ENCODE measurements at regions not wholly inside any gene's neighbourhood (a gene's known extent, or its start where the extent isn't known, plus 50 kb on each side); places are given as distances from the start of the nearest gene placed in this dataset.

GRCh38 chr6:90413396-90413795 is 116.8 kb upstream of the BACH2 start:
- Mint-ChIP-seq H3K4me1 (peaks cover 11 to 53% (median 38%) of the 10 kb centered on the region in 4 donors), H3K4me3 (peak overlapping the region; percentile 63 to 88 (median 86)), H3K27me3 (peaks cover 15% of the 10 kb centered on the region), H3K36me3 (peaks cover 4% of the 10 kb centered on the region), H3K27ac (peak overlapping the region in 2 of 3 donors; percentile 90 to 92), H3K9me3 (peaks cover 0 to 3% (median 0%) of the 10 kb centered on the region in 7 donors)
- no peaks in the 10 kb centered on the region for H3K9me3 ChIP-seq (ENCODE audit: control insufficient read depth in 2 of 2, low read length in 2 of 2)
- H3K36me3 ChIP-seq (ENCODE audit: control insufficient read depth, insufficient read depth, low read length), result no peaks in the 10 kb centered on the region
- peak overlapping the region; percentile 69 for H3K4me3 ChIP-seq (ENCODE audit: low read depth, low read length)
- no peak for ATAC-seq (ENCODE audit: low read depth in 2 of 2)
- no peak overlapping the region for H3K27ac ChIP-seq (ENCODE audit: insufficient read depth, low read length, poor library complexity, severe bottlenecking)
- peaks cover 39% of the 10 kb centered on the region for H3K4me1 ChIP-seq (ENCODE audit: control insufficient read depth, insufficient read depth, low read length, poor library complexity, severe bottlenecking)
- no peak for DNase-seq
- no peaks in the 10 kb centered on the region for H3K27me3 ChIP-seq (ENCODE audit: control insufficient read depth, insufficient read depth, low read length)

- H3K9me3 ChIP-seq (ENCODE audit: control insufficient read depth in 2 of 2, low read length in 2 of 2), result no peaks in the 10 kb centered on the region
- no peak overlapping the region for H3K27ac ChIP-seq (ENCODE audit: insufficient read depth, low read length, poor library complexity, severe bottlenecking)
- ATAC-seq (ENCODE audit: low read depth in 2 of 2) (no peak), DNase-seq (no peak)
- Mint-ChIP-seq H3K4me3 (peak overlapping the region in 3 of 4 donors; percentile 3 to 49 (median 12)), H3K4me1 (peaks cover 11 to 53% (median 38%) of the 10 kb centered on the region in 4 donors), H3K27ac (peak overlapping the region; percentile 90 to 94 (median 92)), H3K27me3 (peaks cover 15% of the 10 kb centered on the region), H3K36me3 (peaks cover 4% of the 10 kb centered on the region), H3K9me3 (peaks cover 0 to 3% (median 0%) of the 10 kb centered on the region in 7 donors)
- H3K4me1 ChIP-seq (ENCODE audit: control insufficient read depth, insufficient read depth, low read length, poor library complexity, severe bottlenecking), result peaks cover 39% of the 10 kb centered on the region
- no peaks in the 10 kb centered on the region for H3K27me3 ChIP-seq (ENCODE audit: control insufficient read depth, insufficient read depth, low read length)
- no peak overlapping the region for H3K4me3 ChIP-seq (ENCODE audit: low read depth, low read length)
- H3K36me3 ChIP-seq (ENCODE audit: control insufficient read depth, insufficient read depth, low read length), result no peaks in the 10 kb centered on the region
These were observed 116.1 kb upstream of the BACH2 start for GRCh38 chr6:90412538-90413369.

GRCh38 chr6:90411292-90411781 is 114.7 kb upstream of the BACH2 start:
- Histone ChIP-seq H3K4me1 (ENCODE audit: control insufficient read depth, insufficient read depth, low read length, poor library complexity, severe bottlenecking) (peaks cover 39% of the 10 kb centered on the region), H3K9me3 (ENCODE audit: control insufficient read depth in 2 of 2, low read length in 2 of 2) (no peaks in the 10 kb centered on the region), H3K27ac (ENCODE audit: insufficient read depth, low read length, poor library complexity, severe bottlenecking) (peak overlapping the region; percentile 65), H3K27me3 (ENCODE audit: control insufficient read depth, insufficient read depth, low read length) (no peaks in the 10 kb centered on the region), H3K36me3 (ENCODE audit: control insufficient read depth, insufficient read depth, low read length) (no peaks in the 10 kb centered on the region), H3K4me3 (ENCODE audit: low read depth, low read length) (peak overlapping the region; percentile 11)
- DNase-seq (peak; percentile 31 to 77 (median 37)), ATAC-seq (ENCODE audit: low read depth in 2 of 2) (peak; percentile 65 to 73)
- Mint-ChIP-seq H3K4me1 (peaks cover 10 to 58% (median 45%) of the 10 kb centered on the region in 4 donors), H3K27ac (peak overlapping the region; percentile 45 to 85 (median 74)), H3K36me3 (peaks cover 4% of the 10 kb centered on the region), H3K4me3 (peak overlapping the region in 3 of 4 donors; percentile 3 to 32 (median 17)), H3K9me3 (peaks cover 0 to 3% (median 0%) of the 10 kb centered on the region in 7 donors), H3K27me3 (peaks cover 18% of the 10 kb centered on the region)

- no peaks in the 10 kb centered on the region for H3K27me3 ChIP-seq (ENCODE audit: control insufficient read depth, insufficient read depth, low read length)
- peaks cover 39% of the 10 kb centered on the region for H3K4me1 ChIP-seq (ENCODE audit: control insufficient read depth, insufficient read depth, low read length, poor library complexity, severe bottlenecking)
- H3K9me3 Mint-ChIP-seq, result peaks cover 0 to 3% (median 0%) of the 10 kb centered on the region in 7 donors
- H3K4me1 Mint-ChIP-seq, result peaks cover 11 to 61% (median 48%) of the 10 kb centered on the region in 4 donors
- peak overlapping the region in 2 of 4 donors; percentile 16 to 66 for H3K4me3 Mint-ChIP-seq
- DNase-seq, result no peak
- ATAC-seq (ENCODE audit: low read depth in 2 of 2), result no peak
- no peak overlapping the region for H3K27ac ChIP-seq (ENCODE audit: insufficient read depth, low read length, poor library complexity, severe bottlenecking)
- H3K9me3 ChIP-seq (ENCODE audit: control insufficient read depth in 2 of 2, low read length in 2 of 2), result no peaks in the 10 kb centered on the region
- no peaks in the 10 kb centered on the region for H3K36me3 ChIP-seq (ENCODE audit: control insufficient read depth, insufficient read depth, low read length)
- H3K27ac Mint-ChIP-seq, result peak overlapping the region; percentile 11 to 72 (median 21)
- peaks cover 4% of the 10 kb centered on the region for H3K36me3 Mint-ChIP-seq
- no peak overlapping the region for H3K4me3 ChIP-seq (ENCODE audit: low read depth, low read length)
- peaks cover 18% of the 10 kb centered on the region for H3K27me3 Mint-ChIP-seq
These were observed 113.1 kb upstream of the BACH2 start for GRCh38 chr6:90409700-90410099.

- Histone ChIP-seq H3K27me3 (ENCODE audit: control insufficient read depth, insufficient read depth, low read length) (no peaks in the 10 kb centered on the region), H3K4me3 (ENCODE audit: low read depth, low read length) (no peak overlapping the region), H3K27ac (ENCODE audit: insufficient read depth, low read length, poor library complexity, severe bottlenecking) (no peak overlapping the region), H3K36me3 (ENCODE audit: control insufficient read depth, insufficient read depth, low read length) (no peaks in the 10 kb centered on the region), H3K4me1 (ENCODE audit: control insufficient read depth, insufficient read depth, low read length, poor library complexity, severe bottlenecking) (peaks cover 38% of the 10 kb centered on the region), H3K9me3 (ENCODE audit: control insufficient read depth in 2 of 2, low read length in 2 of 2) (no peaks in the 10 kb centered on the region)
- H3K9me3 Mint-ChIP-seq, result no peaks in the 10 kb centered on the region
- no peak for DNase-seq
- no peak overlapping the region for H3K27ac Mint-ChIP-seq
- no peak overlapping the region for H3K4me3 Mint-ChIP-seq
- peaks cover 12% of the 10 kb centered on the region for H3K27me3 Mint-ChIP-seq
- H3K4me1 Mint-ChIP-seq, result peaks cover 7 to 62% (median 49%) of the 10 kb centered on the region in 4 donors
- no peaks in the 10 kb centered on the region for H3K36me3 Mint-ChIP-seq
- no peak for ATAC-seq (ENCODE audit: low read depth in 2 of 2)
These were observed 110.3 kb upstream of the BACH2 start for GRCh38 chr6:90406957-90407356.

GRCh38 chr6:90406142-90406794 is 109.6 kb upstream of the BACH2 start:
- H3K27me3 ChIP-seq (ENCODE audit: control insufficient read depth, insufficient read depth, low read length), result no peaks in the 10 kb centered on the region
- no peaks in the 10 kb centered on the region for H3K9me3 ChIP-seq (ENCODE audit: control insufficient read depth in 2 of 2, low read length in 2 of 2)
- Mint-ChIP-seq H3K27ac (peak overlapping the region in 2 of 3 donors; percentile 20 to 76), H3K4me1 (peaks cover 9 to 60% (median 49%) of the 10 kb centered on the region in 4 donors), H3K36me3 (no peaks in the 10 kb centered on the region), H3K4me3 (peak overlapping the region in 3 of 4 donors; percentile 6 to 55 (median 18)), H3K27me3 (peaks cover 12% of the 10 kb centered on the region), H3K9me3 (no peaks in the 10 kb centered on the region)
- no peaks in the 10 kb centered on the region for H3K36me3 ChIP-seq (ENCODE audit: control insufficient read depth, insufficient read depth, low read length)
- H3K4me1 ChIP-seq (ENCODE audit: control insufficient read depth, insufficient read depth, low read length, poor library complexity, severe bottlenecking), result peaks cover 38% of the 10 kb centered on the region
- DNase-seq (peak in 2 of 3 donors; percentile 16 to 71), ATAC-seq (ENCODE audit: low read depth in 2 of 2) (peak; percentile 73 to 82)
- no peak overlapping the region for H3K27ac ChIP-seq (ENCODE audit: insufficient read depth, low read length, poor library complexity, severe bottlenecking)
- H3K4me3 ChIP-seq (ENCODE audit: low read depth, low read length), result no peak overlapping the region

GRCh38 chr6:90403489-90404381 is 107.1 kb upstream of the BACH2 start:
- Mint-ChIP-seq H3K36me3 (no peaks in the 10 kb centered on the region), H3K9me3 (no peaks in the 10 kb centered on the region), H3K27ac (peak overlapping the region; percentile 92 to 98 (median 97)), H3K4me3 (peak overlapping the region in 3 of 4 donors; percentile 34 to 86 (median 79)), H3K27me3 (peaks cover 4% of the 10 kb centered on the region), H3K4me1 (peaks cover 9 to 70% (median 53%) of the 10 kb centered on the region in 4 donors)
- Histone ChIP-seq H3K27me3 (ENCODE audit: control insufficient read depth, insufficient read depth, low read length) (no peaks in the 10 kb centered on the region), H3K4me1 (ENCODE audit: control insufficient read depth, insufficient read depth, low read length, poor library complexity, severe bottlenecking) (peaks cover 47% of the 10 kb centered on the region), H3K4me3 (ENCODE audit: low read depth, low read length) (no peak overlapping the region), H3K27ac (ENCODE audit: insufficient read depth, low read length, poor library complexity, severe bottlenecking) (peak overlapping the region; percentile 78), H3K36me3 (ENCODE audit: control insufficient read depth, insufficient read depth, low read length) (no peaks in the 10 kb centered on the region), H3K9me3 (ENCODE audit: control insufficient read depth in 2 of 2, low read length in 2 of 2) (no peaks in the 10 kb centered on the region)
- no peak for DNase-seq
- ATAC-seq (ENCODE audit: low read depth in 2 of 2), result no peak
